CD4-positive, alpha-beta T cell treated with Interleukin-15 for 4 hours (primary cell): ENCODE measurements at regions not wholly inside any gene's neighbourhood (a gene's known extent, or its start where the extent isn't known, plus 50 kb on each side); places are given as distances from the start of the nearest gene placed in this dataset.

Source experiments
- DNase-seq: peaks from one replicate; pipeline ENCODE4 v3.0.0-alpha.2; 2020; ENCODE audit warnings: low spot score

DNA sequence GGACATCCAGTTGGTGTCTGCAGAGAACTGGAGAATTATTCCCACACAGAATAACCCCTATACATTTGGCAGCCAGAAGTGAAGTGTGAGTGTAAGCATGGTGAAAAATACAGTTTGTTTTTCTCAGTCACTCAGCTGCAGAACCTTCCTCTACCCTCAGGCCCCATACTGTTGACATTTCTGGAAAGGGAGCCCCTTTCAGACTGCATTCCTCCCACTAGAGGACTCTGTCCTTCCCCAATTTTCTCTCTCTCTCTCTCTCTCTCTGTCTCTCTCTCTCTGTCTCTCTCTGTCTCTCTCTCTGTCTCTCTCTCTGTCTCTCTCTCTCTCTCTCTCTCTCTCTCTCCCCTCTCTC lies 86.8 kb upstream of the STEAP1B start:
- DNase-seq: no peak

DNA sequence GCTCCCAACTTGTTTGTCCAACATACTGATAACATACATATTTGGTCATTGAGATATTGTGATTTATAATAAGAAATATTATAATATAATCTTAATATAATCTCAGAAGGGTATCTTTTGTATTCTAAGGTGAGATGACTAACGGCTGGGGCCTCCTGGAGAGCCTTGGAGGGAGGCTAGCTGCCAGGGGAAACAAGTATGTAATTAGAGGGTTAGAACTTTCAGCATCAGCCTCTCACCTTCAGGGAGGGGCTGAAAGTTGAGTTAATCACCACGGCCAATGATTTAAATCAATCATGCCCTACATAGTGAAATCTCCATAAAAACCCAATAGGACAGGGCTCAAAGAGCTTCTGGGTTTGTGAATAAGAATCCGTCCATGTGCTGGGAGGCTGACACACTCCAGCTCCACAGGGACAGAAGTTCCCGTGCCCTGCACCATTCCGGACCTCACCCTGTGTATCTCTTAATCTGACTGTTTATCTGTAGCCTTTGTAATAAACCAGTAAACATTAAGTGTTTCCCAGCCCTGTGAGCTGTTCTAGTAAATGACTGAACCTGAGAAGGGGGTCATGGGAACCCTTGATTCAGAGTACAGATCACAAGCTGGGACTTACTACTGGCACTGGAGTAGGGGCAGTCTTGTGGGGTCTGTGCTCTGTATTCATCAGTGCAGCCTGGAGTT lies 86.3 kb upstream of the STEAP1B start:
- no peak for DNase-seq

DNA sequence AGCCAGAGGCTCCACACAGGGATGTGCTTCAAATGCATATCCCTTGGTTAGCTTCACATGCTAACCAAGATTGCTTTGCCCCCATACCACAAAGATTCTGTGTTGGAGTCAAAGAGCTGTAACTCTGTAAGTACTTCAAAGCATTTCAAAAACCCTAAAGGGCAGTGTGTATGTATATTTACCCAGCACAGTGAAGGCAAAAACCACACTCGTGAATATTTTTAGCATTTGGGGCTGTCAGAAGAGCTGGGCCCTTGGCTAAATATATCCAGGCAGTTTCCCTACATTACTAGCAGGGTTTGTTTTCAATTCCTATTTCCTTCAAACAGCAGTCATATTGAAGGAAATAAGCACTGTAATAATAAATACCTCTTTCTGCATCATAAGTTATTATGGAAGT lies 84.2 kb upstream of the STEAP1B start:
- DNase-seq: no peak

DNA sequence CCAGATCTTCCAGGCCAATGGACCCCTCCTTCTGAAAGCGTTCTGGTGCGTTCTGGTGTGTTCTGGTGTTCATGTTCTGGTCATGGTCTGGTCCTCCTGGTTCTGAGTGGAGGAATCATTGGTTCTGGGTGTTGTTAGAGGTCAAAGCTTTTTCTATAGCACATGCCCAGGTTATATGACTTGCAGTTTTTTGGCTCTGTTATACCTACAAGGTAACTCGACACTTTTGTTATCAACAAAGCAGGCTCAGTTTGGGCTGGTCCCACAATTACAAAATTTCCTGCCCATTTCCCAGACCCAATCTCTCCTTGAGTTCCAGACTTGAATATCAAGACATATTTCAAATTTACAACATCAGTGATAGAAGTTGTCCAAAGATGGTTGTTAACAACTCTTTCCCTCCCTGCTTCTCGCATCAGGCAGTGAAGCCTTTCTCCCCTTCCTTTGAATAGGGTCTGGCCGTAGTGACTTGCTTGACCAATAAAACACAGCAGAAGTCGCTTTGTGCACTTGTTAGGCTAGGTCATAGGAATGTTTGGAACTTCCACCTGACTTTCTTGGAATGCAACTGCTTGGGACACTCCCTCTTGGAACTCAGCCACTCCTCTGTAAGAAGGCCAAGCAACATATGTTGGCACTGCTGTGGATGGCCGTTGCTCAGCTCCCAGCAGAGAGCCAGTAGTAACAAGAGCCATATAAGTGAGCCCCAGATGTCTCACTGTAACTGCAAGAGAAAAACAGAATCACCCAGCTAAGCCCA lies 83.1 kb upstream of the STEAP1B start:
- no peak for DNase-seq

DNA sequence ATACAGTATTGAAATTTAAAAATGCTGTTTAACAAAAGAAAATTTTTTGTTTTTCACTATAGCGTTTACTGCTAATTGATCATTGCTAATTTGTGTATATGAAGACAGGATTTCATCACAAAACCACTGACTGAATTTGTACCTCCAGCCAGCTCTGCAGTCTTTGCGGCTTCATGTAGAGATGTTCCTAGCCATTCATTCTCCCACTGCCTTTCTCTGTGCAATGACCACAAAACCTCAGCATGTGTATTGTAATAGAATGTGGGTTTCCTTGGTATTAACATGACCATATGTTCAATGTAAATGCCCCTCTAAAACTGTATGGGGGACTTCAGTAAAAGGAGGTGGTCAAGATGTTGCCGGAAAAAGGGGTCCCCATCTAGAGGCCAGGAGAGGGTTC lies 81.1 kb upstream of the STEAP1B start:
- DNase-seq: no peak

DNA sequence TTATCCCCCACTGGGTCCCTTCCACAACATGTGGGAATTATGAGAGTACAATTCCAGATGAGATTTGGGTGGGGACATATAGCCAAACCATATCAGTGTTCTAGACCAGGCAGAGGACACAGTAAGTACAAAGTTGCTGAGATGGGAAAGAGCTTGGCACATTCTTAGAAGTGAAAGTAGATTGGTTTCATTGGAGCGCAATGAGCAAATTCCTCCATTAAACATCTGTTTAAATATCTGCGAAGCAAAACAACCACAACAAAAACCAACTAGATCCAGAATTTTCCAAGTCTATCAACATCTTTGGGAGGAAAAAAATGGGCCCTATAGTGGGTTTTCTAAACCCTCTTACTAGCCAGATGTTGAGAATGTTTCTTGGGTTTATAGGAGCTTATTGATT lies 80.0 kb upstream of the STEAP1B start:
- DNase-seq: no peak

DNA sequence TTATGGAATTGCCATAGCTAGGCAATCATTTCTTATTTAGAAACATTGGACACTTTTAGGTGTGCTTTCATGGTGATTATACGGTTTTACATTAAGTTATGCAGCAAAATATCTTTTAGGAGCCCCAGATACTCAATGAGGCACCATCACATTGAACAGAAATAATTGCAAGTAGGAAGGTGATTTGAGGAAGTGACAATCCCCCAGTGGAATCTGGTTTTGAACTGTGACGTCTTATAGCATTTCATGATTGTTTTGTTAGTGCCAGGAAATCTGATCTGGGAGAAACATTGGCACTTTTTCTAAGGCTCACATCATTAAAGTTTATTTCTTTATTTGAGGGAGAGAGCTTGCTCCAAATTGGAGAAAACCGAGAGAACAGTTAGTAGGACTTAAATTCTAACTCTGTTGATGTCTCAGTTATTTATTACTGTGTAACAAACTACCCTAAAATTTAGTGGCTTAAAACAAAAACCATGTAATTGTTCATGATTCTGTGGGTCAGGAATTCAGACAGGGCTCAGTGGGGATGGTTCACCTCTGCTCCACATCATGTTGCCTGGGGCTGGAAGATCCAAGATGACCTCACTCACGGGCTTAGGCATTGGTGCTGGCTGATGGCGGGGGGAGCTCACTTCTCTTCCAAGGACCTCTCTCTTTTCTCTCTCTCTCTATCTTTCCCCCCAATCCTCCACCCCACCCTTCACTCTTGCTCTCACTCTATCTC lies 78.2 kb upstream of the STEAP1B start:
- DNase-seq: no peak

DNA sequence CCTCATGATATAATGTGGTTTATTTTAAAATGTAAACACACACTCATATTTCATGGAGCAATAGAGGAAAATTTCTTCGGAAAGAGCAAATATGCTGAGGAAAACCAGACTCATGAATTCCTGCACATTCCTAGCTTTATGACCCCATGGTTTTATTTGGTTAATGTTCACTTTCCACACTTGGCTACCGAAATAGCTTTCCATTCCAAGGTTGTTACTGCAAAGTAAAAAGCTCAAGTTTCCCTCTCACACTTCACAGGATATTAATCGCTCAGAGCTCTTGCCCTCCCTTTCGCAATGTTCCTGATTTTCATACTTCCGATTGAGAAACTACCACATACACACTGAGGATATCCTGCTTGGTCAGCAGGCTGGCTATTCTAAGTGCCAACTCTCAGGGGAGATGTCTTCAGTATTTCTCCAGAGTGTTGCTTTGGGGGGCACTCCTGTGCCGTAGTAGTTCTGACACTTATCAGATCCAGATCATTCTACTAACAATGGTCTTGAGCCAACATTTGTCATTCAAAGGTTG lies 77.5 kb upstream of the STEAP1B start:
- DNase-seq: no peak

DNA sequence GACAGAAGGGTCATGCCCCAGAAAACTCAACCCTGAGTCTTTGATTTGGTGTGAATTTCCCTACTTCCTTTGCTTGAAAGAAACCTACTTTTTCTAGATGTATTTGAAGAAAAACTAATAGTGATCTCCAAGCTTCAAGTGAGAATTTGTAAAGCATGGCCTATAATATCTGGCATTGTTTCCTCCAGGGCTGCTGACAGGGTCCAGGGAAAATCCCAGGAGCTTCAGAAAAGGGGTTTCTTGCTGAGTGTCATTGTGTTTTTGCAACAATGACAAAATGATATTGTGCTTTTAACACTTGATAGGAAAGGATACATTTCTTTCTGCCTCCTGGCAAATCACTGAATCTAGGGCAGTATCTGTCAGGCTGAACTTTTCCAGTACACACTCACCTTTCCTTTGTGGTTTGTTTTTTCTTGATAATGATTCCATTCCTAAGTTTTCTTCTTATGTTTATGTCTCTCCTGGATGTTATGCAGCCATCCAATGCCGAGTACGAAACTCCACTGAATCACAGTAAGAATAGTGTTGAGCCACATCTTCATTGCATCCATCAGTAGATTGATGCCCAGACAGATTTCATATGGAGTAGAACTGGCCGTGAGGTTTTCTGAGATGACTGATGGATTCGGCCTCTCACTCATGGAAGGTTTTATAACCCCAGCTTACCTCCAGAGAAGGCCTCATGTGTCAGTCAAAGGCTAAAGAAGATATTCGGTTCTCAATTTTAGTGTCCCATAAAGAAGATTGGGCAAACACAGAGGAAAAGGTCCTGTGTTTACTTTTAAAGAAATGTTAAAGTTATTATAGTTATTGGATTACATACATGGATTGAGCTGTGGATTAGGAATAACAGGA lies 76.9 kb upstream of the STEAP1B start:
- no peak for DNase-seq

DNA sequence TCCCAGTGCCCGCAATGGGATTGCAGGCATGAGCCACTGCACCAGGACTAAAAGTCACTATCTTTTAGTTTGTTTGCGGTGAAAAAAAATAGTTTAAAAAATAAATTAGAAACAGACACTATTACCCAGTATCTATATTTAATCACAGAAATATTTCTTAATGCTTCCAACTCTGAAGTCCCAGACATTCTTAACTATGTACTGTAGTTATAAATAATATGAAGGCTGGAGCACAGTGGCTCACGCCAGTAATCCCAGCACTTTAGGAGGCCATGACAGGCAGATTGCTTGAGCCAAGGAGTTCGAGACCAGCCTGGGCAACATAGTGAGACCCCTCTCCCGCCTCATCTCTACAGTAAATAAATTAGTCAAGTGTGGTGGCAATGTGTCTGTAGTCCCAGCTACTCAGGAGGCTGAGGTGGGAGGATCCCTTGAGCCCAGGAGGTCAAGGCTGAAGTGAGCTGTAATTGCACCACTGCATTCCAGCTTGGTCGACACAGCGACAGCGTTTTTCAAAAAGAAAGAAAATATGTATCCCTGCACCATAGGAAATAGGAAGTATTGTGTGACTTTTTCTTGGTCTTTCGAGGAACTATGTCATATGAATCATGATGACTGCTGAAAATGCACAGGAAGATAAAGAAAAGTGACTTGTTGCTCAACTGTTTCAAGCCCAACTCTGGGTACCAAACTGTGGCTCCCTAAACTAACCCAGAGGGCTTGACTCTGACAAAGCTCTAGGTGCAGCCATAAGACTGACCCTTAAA lies 74.9 kb upstream of the STEAP1B start:
- no peak for DNase-seq

DNA sequence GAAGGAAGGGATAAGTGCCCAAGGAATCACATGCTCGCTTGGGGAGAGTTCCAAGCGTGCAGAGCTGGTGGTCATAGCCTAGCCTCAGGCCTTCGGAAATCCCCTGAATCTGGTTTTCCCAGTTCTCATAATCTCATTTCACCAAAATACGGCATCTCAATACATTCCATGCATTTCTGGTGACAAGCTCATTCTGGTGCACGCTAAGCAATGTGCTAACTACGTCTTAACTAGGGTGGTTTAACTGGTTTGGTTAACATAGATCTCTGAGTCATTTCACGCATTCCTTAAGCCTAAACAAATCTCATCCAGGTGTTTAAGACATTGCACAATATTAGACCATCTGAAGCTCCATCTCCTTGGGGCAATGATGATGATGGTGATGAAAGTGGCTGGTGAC lies 72.9 kb upstream of the STEAP1B start:
- no peak for DNase-seq

DNA sequence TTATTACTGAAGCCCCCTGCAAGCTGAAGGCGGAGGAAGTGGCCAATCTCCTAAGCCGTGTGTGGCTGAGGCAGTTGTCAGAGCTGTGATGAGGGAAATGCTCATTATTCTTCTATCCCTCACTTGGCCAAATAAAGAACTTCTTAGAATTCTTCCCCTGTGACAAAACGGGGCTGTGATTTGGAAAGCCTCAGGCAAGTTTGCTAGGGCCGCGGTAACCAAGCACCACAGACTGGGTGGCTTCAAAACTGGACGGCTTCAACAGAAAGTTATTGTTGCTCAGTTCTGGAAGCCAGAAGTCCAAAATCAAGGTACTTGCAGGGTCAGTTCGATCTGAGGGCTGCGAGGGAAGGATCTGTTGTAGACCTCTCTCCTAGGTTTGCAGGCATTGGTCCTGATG lies 72.3 kb upstream of the STEAP1B start:
- no peak for DNase-seq

DNA sequence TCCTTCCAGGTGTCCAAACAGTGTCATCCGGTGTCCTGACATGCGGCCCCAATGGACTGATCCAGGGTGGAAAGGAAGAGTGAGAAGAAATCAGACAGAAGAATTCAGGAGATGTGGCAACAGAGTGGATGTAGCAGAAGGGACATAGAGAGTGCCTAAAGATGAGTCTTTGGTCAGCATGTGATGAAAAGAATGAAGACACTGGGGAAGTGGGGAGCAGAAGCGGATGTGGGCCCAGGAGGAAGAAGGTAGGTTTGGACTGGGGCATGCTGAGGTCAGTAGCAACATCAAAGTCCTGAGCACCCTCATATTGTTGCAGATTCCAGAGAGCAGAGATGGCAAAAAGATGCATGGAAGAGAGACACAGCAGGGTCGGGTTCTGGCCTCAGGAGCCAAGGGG lies 71.8 kb upstream of the STEAP1B start:
- no peak for DNase-seq

DNA sequence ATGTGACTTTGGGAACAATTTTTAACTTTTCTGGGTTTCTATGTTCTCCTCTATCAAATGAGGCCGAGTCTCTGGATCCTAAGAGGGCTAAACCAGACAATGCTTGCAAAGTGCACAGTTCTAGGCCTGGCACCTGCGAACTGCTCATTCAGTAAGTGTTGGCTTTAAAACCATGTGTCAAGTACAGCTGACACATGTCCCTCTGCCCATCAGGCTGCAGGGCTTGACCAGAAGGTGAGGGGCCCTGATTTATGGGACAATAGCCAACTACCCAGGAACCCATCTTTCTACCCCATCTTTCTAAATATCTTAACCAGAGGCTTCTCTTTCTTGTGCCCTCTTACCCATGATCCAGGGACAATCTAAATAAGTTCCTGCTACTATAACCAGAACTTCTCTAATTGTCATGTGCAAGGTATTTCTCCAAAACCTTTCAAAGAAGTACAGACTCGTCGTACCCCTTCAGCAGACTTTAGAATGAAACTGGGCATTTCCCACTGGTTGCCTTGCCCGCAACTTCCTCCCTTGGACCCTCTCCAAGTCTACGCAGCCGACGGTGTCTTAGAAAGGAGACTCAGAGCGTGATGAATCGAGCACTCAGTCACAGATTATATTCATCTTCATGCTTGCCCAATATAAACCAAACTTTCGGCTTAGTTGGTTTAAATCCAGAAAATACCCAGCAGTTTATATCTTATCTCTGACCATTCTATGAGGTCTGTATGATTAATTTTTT lies 69.8 kb upstream of the STEAP1B start:
- DNase-seq: no peak

DNA sequence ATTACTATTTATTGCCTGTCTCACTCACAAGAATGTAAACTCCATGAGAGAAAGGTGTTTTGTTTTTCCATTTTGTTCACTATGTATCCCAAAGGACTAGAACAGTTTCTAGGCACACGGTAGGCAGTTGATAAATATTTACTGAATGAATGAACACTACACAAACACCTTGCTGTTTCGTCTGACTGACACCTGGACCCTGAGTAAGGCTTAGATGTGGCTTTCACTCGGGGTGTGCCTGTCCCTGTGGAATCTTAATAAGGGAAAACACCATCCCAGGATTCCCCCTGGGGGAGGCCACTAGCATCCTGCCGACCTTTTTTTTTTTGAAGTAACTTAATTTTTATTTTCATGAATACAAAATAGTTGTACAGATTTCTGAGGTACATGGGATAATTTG lies 66.6 kb upstream of the STEAP1B start:
- DNase-seq: no peak

DNA sequence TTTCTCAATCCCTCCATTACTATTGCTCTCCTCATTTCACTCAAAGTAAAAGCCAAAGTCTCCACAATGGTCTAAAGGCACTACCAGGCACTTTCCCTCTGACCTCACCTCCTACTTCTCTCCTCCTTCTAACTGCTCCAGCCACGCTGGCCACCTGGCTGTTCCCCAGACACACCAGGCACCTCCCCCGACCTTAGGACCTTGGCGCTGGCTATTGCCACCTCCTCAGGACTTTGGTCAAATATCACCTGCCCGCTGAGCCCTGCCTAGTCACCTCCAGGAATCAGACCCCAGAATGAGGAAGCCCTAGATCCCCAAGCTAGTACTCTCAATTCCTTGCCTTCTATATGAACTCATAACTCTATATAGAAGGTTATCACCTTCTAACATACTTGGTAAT lies 66.2 kb upstream of the STEAP1B start:
- no peak for DNase-seq

DNA sequence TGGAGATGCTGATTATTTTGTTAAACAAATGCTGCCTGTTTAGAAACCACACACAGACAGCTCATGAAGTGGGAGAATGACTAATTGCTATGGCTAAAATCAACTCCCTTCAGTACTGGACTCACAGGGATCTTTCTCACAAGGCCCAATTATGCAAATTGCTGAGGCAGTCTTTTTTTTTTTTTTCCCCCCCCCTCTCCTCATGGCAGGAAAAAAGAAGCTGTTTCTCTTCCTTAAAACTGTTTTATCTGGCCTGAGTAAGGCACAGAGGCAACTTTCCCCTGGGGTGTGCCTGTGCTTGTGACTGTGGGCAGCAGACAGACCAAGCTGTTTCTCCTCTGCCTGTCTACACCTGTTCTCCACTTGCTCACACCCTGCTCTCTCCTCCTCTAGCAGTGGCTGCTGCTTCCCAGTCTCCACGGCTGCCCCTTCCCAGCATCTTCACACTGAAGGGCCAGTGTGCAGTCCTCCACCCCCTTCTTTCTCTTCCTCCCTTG lies 65.4 kb upstream of the STEAP1B start:
- no peak for DNase-seq

DNA sequence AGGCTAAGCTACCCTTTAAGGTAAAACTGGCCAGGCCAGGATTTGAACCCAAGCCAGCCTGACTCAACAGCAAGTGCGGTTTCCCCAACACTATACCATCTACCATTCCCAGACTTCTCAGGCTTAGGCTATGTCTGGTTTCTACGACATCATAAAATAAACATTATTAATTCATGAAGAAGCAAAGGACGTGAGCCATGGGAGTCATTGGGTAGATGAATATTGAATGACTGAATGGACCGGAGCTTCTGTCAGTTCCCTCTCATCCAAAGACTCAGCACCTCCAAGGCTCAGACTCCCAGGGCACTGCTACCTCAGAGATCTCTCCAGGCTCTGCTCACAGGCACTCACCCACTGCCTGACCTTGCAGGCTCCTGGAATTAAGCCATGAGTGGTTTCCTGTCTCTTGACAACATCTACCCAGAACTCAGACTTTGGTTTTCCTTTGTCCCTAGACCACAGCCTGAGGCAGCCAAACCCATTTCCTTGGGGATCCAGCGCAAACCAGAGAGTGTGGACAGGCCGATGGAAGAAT lies 64.6 kb upstream of the STEAP1B start:
- DNase-seq: no peak

DNA sequence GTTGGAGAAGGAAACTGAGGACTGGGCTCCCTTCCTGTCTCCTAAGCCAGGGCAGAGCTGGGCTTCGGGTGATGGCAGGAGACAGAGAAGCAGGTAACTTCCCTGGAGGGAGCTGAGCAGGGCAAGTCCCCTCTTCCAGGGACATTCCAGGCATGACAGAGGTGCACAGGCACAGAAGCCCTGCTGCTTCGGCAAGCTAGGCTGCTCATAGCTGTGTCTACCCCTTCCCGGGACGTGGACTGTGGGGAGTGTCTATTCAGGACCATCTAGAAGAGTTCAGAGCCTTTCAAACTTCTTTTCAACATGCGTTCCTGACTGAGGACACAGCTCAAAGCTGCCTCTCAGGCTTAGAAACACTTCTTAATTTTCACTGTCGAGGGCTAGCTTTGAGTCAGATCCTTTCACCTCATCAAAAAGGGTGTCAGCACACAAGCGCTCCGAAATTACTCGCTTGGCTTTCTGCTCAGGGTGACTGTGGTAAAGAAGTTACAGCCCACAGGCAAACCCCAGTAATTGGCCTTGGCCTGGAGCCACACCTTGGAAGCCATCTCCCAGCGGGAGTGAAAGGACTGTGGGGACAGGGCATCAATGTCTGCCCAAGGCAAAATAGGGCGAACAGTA lies 63.7 kb upstream of the STEAP1B start:
- no peak for DNase-seq

DNA sequence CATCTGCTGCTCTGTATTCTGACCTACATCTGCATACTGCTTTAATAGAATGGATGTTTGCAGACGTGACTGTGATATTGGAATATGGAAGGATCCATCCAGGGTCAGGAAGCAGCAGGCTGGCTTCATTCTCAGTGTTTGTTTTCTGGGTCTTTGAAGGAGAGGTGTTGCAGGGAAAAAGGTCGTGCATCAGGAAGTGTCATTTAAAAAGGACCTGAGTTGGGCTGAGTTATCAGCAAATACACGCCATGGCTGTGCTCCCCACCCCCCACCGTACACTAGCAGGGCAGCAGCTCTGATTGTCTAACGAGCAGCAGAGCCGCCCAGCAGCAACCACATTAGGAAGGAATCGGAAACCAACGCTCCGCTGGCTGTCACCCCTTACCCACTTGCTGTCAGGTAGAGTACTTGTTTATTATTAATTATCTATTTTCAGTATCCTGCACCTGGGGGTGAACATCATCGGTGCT lies 63.1 kb upstream of the STEAP1B start:
- no peak for DNase-seq
